ENCODE measurements at regions not wholly inside any gene's neighbourhood (a gene's known extent, or its start where the extent isn't known, plus 50 kb on each side); places are given as distances from the start of the nearest gene placed in this dataset.
"Not testable (repeated sequence)": the region's sequence is repeated elsewhere in the genome, so short reads cannot be mapped to it uniquely, and the experiment has no call there.

DNA sequence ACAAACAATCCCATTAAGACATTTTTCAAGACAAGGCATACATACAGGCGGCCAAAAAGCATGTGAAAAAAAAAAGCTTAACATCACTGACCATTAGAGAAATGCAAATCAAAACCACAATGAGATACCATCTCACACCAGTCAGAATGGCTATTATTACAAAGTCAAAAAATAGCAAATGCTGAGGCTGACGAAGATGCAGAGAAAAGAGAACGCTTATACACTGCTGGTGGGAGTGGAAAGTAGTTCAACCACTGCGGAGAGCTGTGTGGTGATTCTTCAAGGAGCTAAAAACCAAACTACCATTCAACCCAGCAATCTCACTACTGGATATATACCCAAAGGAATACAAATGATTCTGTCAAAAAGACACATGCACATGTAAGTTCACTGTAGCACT, 216.7 kb downstream of the FOXG1 start:
- no peaks in the 10 kb centered on the region for H3K4me1 ChIP-seq (ENCODE audit: low read length)
- H3K9me3 ChIP-seq (ENCODE audit: insufficient read depth, low read length): no peaks in the 10 kb centered on the region
- no peak overlapping the region for H3K27ac ChIP-seq (ENCODE audit: low read length)
- H3K36me3 ChIP-seq (replicated peaks; ENCODE audit: low read depth, low read length): no peaks in the 10 kb centered on the region
- H3K27me3 ChIP-seq (ENCODE audit: low read depth, low read length): no peaks in the 10 kb centered on the region
- no peaks in the 10 kb centered on the region for H4K20me1 ChIP-seq (ENCODE audit: insufficient read depth, low read length)
- no peak overlapping the region for H3K4me3 ChIP-seq (ENCODE audit: low read length)
- H2AFZ ChIP-seq (ENCODE audit: low read depth, low read length): no peak overlapping the region
- H3K9ac ChIP-seq (ENCODE audit: low read length): no peak overlapping the region
- TF ChIP-seq, protein P1, sequence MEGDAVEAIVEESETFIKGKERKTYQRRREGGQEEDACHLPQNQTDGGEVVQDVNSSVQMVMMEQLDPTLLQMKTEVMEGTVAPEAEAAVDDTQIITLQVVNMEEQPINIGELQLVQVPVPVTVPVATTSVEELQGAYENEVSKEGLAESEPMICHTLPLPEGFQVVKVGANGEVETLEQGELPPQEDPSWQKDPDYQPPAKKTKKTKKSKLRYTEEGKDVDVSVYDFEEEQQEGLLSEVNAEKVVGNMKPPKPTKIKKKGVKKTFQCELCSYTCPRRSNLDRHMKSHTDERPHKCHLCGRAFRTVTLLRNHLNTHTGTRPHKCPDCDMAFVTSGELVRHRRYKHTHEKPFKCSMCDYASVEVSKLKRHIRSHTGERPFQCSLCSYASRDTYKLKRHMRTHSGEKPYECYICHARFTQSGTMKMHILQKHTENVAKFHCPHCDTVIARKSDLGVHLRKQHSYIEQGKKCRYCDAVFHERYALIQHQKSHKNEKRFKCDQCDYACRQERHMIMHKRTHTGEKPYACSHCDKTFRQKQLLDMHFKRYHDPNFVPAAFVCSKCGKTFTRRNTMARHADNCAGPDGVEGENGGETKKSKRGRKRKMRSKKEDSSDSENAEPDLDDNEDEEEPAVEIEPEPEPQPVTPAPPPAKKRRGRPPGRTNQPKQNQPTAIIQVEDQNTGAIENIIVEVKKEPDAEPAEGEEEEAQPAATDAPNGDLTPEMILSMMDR (IDR thresholded peaks at IDR 0.05; ENCODE audit: low read depth, low read length): no peak
- no peak for TF ChIP-seq EZH2phosphoT487 (IDR thresholded peaks at IDR 0.05; ENCODE audit: low read depth)
- H3K4me2 ChIP-seq (ENCODE audit: low read length): no peak overlapping the region
- no peaks in the 10 kb centered on the region for H3K79me2 ChIP-seq (ENCODE audit: low read length)

DNA sequence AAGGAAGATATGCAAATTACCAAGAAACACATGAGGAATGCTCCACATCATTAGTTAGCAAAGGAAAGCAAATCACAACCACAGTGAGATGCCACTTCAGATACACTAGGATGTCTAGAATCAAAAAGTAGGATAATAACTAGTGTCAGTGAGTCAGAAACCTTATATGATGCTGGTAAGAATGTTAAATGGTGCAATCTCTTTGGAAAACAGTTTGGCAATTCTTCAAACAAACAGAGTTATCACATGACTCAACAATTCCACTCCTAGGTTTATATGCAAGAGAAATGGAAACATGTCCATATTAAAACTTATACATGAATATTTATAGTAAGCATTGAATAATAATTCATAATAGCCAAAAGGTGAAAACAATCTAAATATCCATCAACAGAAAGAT, 220.9 kb downstream of the FOXG1 start:
- Histone ChIP-seq H4K20me1 (ENCODE audit: insufficient read depth, low read length) (no peaks in the 10 kb centered on the region), H3K36me3 (replicated peaks; ENCODE audit: low read depth, low read length) (no peaks in the 10 kb centered on the region), H3K27me3 (ENCODE audit: low read depth, low read length) (no peaks in the 10 kb centered on the region), H3K4me3 (ENCODE audit: low read length) (no peak overlapping the region), H3K9ac (ENCODE audit: low read length) (no peak overlapping the region), H3K4me1 (ENCODE audit: low read length) (no peaks in the 10 kb centered on the region), H3K4me2 (ENCODE audit: low read length) (no peak overlapping the region), H3K27ac (ENCODE audit: low read length) (no peak overlapping the region), H3K79me2 (ENCODE audit: low read length) (no peaks in the 10 kb centered on the region), H3K9me3 (ENCODE audit: insufficient read depth, low read length) (no peaks in the 10 kb centered on the region), H2AFZ (ENCODE audit: low read depth, low read length) (no peak overlapping the region)
- TF ChIP-seq EZH2phosphoT487 (IDR thresholded peaks at IDR 0.05; ENCODE audit: low read depth): no peak
- TF ChIP-seq, protein P1 (IDR thresholded peaks at IDR 0.05; ENCODE audit: low read depth, low read length): no peak

DNA sequence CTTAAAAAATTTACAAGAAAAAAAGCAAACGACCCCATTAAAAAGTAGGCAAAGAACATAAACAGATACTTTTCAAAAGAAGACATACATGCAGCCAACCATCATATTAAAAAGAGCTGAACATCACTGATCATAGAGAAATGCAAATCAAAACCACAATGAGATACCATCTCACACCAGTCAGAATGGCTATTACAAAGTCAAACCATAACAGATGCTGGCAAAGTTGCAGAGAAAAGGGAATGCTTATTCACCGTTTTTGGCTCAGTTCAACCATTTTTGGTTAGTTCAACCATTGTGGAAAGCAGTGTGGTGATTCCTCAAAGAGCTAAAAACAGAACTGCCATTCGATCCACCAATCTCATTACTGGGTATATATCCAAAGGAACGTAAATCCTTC, 230.6 kb downstream of the FOXG1 start:
- not testable (repeated sequence) for H3K9me3 ChIP-seq (ENCODE audit: insufficient read depth, low read length); H3K4me3 ChIP-seq (ENCODE audit: low read length); H4K20me1 ChIP-seq (ENCODE audit: insufficient read depth, low read length); H3K27me3 ChIP-seq (ENCODE audit: low read depth, low read length); H3K9ac ChIP-seq (ENCODE audit: low read length); H3K4me1 ChIP-seq (ENCODE audit: low read length); H2AFZ ChIP-seq (ENCODE audit: low read depth, low read length); H3K27ac ChIP-seq (ENCODE audit: low read length); H3K4me2 ChIP-seq (ENCODE audit: low read length); H3K79me2 ChIP-seq (ENCODE audit: low read length); H3K36me3 ChIP-seq (replicated peaks; ENCODE audit: low read depth, low read length)

DNA sequence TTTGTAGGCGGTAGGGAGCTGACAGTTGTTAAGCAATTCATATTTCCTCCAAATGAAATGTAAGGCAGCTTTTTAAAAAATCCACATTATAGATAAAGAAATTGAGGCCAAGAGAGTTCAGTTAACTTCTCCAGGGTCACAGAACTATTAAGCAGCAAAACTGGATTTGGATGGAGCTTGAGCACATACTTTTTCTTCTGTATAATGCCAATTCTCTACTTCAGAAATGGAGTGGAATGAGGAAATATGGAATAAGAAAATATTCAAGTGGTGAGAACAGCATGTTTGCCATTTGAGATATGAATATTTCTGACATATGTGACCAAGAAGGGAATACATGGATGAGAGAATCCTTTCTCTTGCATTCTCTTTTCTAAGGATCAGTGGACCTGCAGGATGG, 233.1 kb downstream of the FOXG1 start:
- H3K36me3 ChIP-seq (replicated peaks; ENCODE audit: low read depth, low read length): no peaks in the 10 kb centered on the region
- no peak overlapping the region for H3K9ac ChIP-seq (ENCODE audit: low read length)
- H3K79me2 ChIP-seq (ENCODE audit: low read length): no peaks in the 10 kb centered on the region
- no peaks in the 10 kb centered on the region for H3K27me3 ChIP-seq (ENCODE audit: low read depth, low read length)
- H3K4me3 ChIP-seq (ENCODE audit: low read length): no peak overlapping the region
- no peaks in the 10 kb centered on the region for H3K9me3 ChIP-seq (ENCODE audit: insufficient read depth, low read length)
- H3K27ac ChIP-seq (ENCODE audit: low read length): no peak overlapping the region
- H3K4me2 ChIP-seq (ENCODE audit: low read length): no peak overlapping the region
- no peaks in the 10 kb centered on the region for H3K4me1 ChIP-seq (ENCODE audit: low read length)
- no peak overlapping the region for H2AFZ ChIP-seq (ENCODE audit: low read depth, low read length)
- H4K20me1 ChIP-seq (ENCODE audit: insufficient read depth, low read length): no peaks in the 10 kb centered on the region
- TF ChIP-seq, protein P1 (IDR thresholded peaks at IDR 0.05; ENCODE audit: low read depth, low read length): no peak
- no peak for TF ChIP-seq EZH2phosphoT487 (IDR thresholded peaks at IDR 0.05; ENCODE audit: low read depth)

DNA sequence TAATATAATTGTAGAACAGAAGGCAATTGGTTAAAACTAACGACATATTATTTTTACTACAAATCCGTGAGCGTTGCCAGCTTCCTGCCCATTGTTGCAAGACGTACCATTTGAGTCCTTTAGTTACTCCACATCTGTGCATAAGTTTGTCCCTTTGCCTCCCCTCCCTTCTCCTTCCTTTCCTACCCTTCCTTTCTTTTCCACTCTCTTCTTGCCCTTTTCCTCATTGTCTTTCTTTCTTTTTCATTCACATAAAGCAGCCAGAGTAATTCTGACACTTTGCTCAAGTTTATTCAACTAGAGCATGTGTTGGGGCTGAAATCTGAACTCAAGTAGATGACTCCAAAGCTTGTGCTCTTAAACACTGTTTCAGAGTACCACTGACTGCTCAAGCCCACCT, 239.1 kb downstream of the FOXG1 start:
- no peak overlapping the region for H3K4me3 ChIP-seq (ENCODE audit: low read length)
- no peak overlapping the region for H2AFZ ChIP-seq (ENCODE audit: low read depth, low read length)

More for the DNA sequence above, 239.1 kb downstream of the FOXG1 start:
- no peak overlapping the region for H3K9ac ChIP-seq (ENCODE audit: low read length)
- H3K9me3 ChIP-seq (ENCODE audit: insufficient read depth, low read length): no peaks in the 10 kb centered on the region
- no peaks in the 10 kb centered on the region for H3K27me3 ChIP-seq (ENCODE audit: low read depth, low read length)
- no peaks in the 10 kb centered on the region for H3K4me1 ChIP-seq (ENCODE audit: low read length)
- H4K20me1 ChIP-seq (ENCODE audit: insufficient read depth, low read length): no peaks in the 10 kb centered on the region
- TF ChIP-seq EZH2phosphoT487 (IDR thresholded peaks at IDR 0.05; ENCODE audit: low read depth): no peak
- TF ChIP-seq, protein P1 (IDR thresholded peaks at IDR 0.05; ENCODE audit: low read depth, low read length): no peak
- no peak overlapping the region for H3K27ac ChIP-seq (ENCODE audit: low read length)
- H3K79me2 ChIP-seq (ENCODE audit: low read length): no peaks in the 10 kb centered on the region
- no peak overlapping the region for H3K4me2 ChIP-seq (ENCODE audit: low read length)
- no peaks in the 10 kb centered on the region for H3K36me3 ChIP-seq (replicated peaks; ENCODE audit: low read depth, low read length)

Data from OCI-LY3 (cell line).